Sigmoid colon (tissue), 4 donors: ENCODE measurements at regions not wholly inside any gene's neighbourhood (a gene's known extent, or its start where the extent isn't known, plus 50 kb on each side); places are given as distances from the start of the nearest gene placed in this dataset.

Source experiments
- EP300 ChIP-seq, 4 donors: sonication (generic); formaldehyde crosslinking; IDR thresholded peaks; one replicate each; pipeline ENCODE4 v1.6.1; 2017; ENCODE audit warnings: antibody characterized with exemption in 4 of 4
- POLR2A ChIP-seq, 2 donors: fragments of 450-650 bp; IDR thresholded peaks; one replicate each; pipeline ENCODE4 v1.6.1; 2016; ENCODE audit warnings: antibody characterized with exemption in 2 of 2, mild to moderate bottlenecking in 2 of 2, moderate library complexity in 2 of 2
- POLR2AphosphoS5 ChIP-seq, 4 donors: sonication (generic); formaldehyde crosslinking; IDR thresholded peaks; one replicate each; pipeline ENCODE4 v1.6.1; 2017; ENCODE audit warnings: antibody characterized with exemption in 4 of 4
- TF ChIP-seq, protein P1 (sequence below), 4 experiments: fragments of 450-650 bp in 3 of 4; fragments of 200-600 bp in 1 of 4; IDR thresholded peaks; one replicate each; pipeline ENCODE4 v1.5.1; 2016 to 2019; ENCODE audit warnings: antibody characterized with exemption in 4 of 4, mild to moderate bottlenecking in 3 of 4, moderate library complexity in 2 of 4

- TF ChIP-seq POLR2A (IDR thresholded peaks at IDR 0.05) (no peak), POLR2AphosphoS5 (IDR thresholded peaks at IDR 0.05) (no peak), EP300 (IDR thresholded peaks at IDR 0.05) (no peak)
- TF ChIP-seq, protein P1, sequence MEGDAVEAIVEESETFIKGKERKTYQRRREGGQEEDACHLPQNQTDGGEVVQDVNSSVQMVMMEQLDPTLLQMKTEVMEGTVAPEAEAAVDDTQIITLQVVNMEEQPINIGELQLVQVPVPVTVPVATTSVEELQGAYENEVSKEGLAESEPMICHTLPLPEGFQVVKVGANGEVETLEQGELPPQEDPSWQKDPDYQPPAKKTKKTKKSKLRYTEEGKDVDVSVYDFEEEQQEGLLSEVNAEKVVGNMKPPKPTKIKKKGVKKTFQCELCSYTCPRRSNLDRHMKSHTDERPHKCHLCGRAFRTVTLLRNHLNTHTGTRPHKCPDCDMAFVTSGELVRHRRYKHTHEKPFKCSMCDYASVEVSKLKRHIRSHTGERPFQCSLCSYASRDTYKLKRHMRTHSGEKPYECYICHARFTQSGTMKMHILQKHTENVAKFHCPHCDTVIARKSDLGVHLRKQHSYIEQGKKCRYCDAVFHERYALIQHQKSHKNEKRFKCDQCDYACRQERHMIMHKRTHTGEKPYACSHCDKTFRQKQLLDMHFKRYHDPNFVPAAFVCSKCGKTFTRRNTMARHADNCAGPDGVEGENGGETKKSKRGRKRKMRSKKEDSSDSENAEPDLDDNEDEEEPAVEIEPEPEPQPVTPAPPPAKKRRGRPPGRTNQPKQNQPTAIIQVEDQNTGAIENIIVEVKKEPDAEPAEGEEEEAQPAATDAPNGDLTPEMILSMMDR (IDR thresholded peaks at IDR 0.05) = no peak
Observed at GRCh38 chr12:23262670-23263069, 637.7 kb downstream of the ETNK1 start.
